Endothelial cell of umbilical vein (primary cell): ENCODE measurements at regions not wholly inside any gene's neighbourhood (a gene's known extent, or its start where the extent isn't known, plus 50 kb on each side); places are given as distances from the start of the nearest gene placed in this dataset.

Experiments
- CTCF ChIP-seq, 2 donors: IDR thresholded peaks; 1 replicate in 1 of 2; 2 replicates in 1 of 2; pipeline ENCODE4 v1.5.1; 2011; ENCODE audit warnings: low read length in 2 of 2, mild to moderate bottlenecking in 2 of 2, moderate library complexity in 2 of 2, control low read depth in 1 of 2, inconsistent platforms in 1 of 2, low read depth in 1 of 2; ENCODE audit not compliant: insufficient read depth in 1 of 2; ENCODE audit errors: extremely low read depth in 1 of 2
- EZH2 ChIP-seq: IDR thresholded peaks from 2 replicates; pipeline ENCODE4 v1.6.1; 2012; ENCODE audit warnings: borderline replicate concordance, low read depth, mild to moderate bottlenecking, moderate library complexity, low read length, inconsistent platforms; ENCODE audit not compliant: severe bottlenecking
- MAX ChIP-seq: IDR thresholded peaks from 2 replicates; pipeline ENCODE4 v1.6.1; 2011; ENCODE audit not compliant: insufficient read depth, insufficient read length
- POLR2A ChIP-seq: IDR thresholded peaks from 2 replicates; pipeline ENCODE4 v1.6.1; 2012; ENCODE audit warnings: low read depth, mild to moderate bottlenecking, control low read depth, low read length

GRCh38 chr5:52409835-52410234 is 377.9 kb upstream of the ITGA1 start:
- TF ChIP-seq POLR2A (no peak), CTCF (IDR thresholded peaks at IDR 0.05; ENCODE audit: extremely low read depth in 1 of 2, insufficient read depth in 1 of 2, low read depth in 1 of 2, low read length in 2 of 2) (no peak), MAX (no peak), EZH2 (no peak)
